ENCODE measurements at regions not wholly inside any gene's neighbourhood (a gene's known extent, or its start where the extent isn't known, plus 50 kb on each side); places are given as distances from the start of the nearest gene placed in this dataset.

DNA sequence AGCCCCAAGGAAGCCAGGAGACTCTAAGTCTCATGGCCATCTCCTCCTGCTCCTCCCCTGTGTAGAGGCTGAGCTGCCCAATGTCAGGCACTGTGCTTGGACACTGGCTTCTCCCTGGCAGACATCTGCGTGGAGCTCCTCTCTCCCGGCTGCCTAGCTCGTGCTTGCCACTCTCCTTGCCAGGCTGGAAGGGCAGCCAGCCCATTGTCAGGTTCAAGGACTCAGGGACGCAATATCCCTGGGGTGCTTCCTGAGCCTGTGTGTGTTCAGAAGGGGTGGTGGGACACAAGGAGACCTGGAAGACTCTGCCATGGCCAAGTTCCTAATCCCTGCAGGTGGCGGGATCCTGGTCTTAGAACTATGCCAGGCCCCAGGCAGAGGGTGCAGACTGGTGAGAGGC is 65.4 kb upstream of the PARP1 start:
- ChIA-PET CTCF (interaction anchor here (1.1 to 4.4 kb wide), 3 partner anchors 15 to 97 kb away, joined by 3 to 20 read pairs (median 10); no protein-coding TSS in a partner anchor), POLR2A (no interaction called here)
- Histone ChIP-seq H3K27ac (ENCODE audit: extremely low read depth, low read depth, low read length) (no peak overlapping the region), H3K9me3 (ENCODE audit: control insufficient read depth, insufficient read depth, low read depth, low read length) (no peaks in the 10 kb centered on the region), H3K36me3 (ENCODE audit: control insufficient read depth in 2 of 2, insufficient read depth in 1 of 2, low read length in 2 of 2) (no peaks in the 10 kb centered on the region), H3K4me1 (ENCODE audit: control insufficient read depth, insufficient read depth, low read length) (no peaks in the 10 kb centered on the region), H3K4me3 (ENCODE audit: low read depth, low read length) (no peak overlapping the region)
- no peak for TF ChIP-seq TRIM28 (IDR thresholded peaks at IDR 0.05; ENCODE audit: borderline replicate concordance, low read length)
- no peak for TF ChIP-seq ZNF138 (tag by site-specific recombination; IDR thresholded peaks at IDR 0.05; ENCODE audit: borderline replicate concordance)
- no peak for TF ChIP-seq SALL2 (tag by site-specific recombination; IDR thresholded peaks at IDR 0.05; ENCODE audit: borderline replicate concordance)
- TF ChIP-seq ZBTB21 (tag by site-specific recombination; IDR thresholded peaks at IDR 0.05): no peak
- no peak for TF ChIP-seq ZNF157 (tag by site-specific recombination; IDR thresholded peaks at IDR 0.05)
- no peak for TF ChIP-seq ZIC2 (tag by site-specific recombination; IDR thresholded peaks at IDR 0.05)
- TF ChIP-seq, protein P1, sequence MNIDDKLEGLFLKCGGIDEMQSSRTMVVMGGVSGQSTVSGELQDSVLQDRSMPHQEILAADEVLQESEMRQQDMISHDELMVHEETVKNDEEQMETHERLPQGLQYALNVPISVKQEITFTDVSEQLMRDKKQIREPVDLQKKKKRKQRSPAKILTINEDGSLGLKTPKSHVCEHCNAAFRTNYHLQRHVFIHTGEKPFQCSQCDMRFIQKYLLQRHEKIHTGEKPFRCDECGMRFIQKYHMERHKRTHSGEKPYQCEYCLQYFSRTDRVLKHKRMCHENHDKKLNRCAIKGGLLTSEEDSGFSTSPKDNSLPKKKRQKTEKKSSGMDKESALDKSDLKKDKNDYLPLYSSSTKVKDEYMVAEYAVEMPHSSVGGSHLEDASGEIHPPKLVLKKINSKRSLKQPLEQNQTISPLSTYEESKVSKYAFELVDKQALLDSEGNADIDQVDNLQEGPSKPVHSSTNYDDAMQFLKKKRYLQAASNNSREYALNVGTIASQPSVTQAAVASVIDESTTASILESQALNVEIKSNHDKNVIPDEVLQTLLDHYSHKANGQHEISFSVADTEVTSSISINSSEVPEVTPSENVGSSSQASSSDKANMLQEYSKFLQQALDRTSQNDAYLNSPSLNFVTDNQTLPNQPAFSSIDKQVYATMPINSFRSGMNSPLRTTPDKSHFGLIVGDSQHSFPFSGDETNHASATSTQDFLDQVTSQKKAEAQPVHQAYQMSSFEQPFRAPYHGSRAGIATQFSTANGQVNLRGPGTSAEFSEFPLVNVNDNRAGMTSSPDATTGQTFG (tag by site-specific recombination; IDR thresholded peaks at IDR 0.05; ENCODE audit: borderline replicate concordance): no peak
- no peak for TF ChIP-seq ZNF48 (tag by site-specific recombination; IDR thresholded peaks at IDR 0.05)
- TF ChIP-seq ZNF747 (tag by site-specific recombination; IDR thresholded peaks at IDR 0.05): no peak
- no peak for TF ChIP-seq ZNF501 (tag by site-specific recombination; IDR thresholded peaks at IDR 0.05)

DNA sequence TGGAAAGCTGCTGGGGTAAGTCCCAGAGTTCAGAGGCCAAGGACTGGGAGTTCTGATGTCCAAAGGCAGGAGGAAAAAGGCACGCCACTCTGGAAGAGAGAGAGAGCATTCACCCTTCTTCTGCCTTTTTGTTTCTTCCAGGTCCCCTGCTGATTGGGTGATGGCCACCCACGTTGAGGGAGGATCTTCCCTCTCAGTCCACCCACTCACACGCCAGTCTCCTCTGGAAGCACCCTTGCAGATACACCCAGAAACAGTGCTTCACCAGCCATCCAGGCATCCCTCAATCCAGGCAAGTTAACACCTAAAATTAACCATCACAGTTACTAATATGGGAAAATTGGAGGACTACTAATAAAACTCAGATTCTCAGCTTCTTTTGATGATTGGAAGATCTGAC is 66.1 kb upstream of the PARP1 start:
- ChIA-PET POLR2A (no interaction called here), CTCF (interaction anchor here (1.1 to 4.4 kb wide), 3 partner anchors 16 to 96 kb away, joined by 3 to 20 read pairs (median 10); no protein-coding TSS in a partner anchor)
- TF ChIP-seq EGR2 (tag by site-specific recombination; IDR thresholded peaks at IDR 0.05; ENCODE audit: low read depth) (peak; percentile 74), ZFHX2 (tag by site-specific recombination; conservative IDR thresholded peaks at IDR 0.05) (peak; percentile 50), ZNF76 (tag by site-specific recombination; IDR thresholded peaks at IDR 0.05; ENCODE audit: borderline replicate concordance, low read depth) (no peak)
- Histone ChIP-seq H3K9me3 (ENCODE audit: control insufficient read depth, insufficient read depth, low read depth, low read length) (no peaks in the 10 kb centered on the region), H3K4me3 (ENCODE audit: low read depth, low read length) (no peak overlapping the region), H3K4me1 (ENCODE audit: control insufficient read depth, insufficient read depth, low read length) (no peaks in the 10 kb centered on the region), H3K36me3 (ENCODE audit: control insufficient read depth in 2 of 2, insufficient read depth in 1 of 2, low read length in 2 of 2) (no peaks in the 10 kb centered on the region), H3K27ac (ENCODE audit: extremely low read depth, low read depth, low read length) (no peak overlapping the region)

DNA sequence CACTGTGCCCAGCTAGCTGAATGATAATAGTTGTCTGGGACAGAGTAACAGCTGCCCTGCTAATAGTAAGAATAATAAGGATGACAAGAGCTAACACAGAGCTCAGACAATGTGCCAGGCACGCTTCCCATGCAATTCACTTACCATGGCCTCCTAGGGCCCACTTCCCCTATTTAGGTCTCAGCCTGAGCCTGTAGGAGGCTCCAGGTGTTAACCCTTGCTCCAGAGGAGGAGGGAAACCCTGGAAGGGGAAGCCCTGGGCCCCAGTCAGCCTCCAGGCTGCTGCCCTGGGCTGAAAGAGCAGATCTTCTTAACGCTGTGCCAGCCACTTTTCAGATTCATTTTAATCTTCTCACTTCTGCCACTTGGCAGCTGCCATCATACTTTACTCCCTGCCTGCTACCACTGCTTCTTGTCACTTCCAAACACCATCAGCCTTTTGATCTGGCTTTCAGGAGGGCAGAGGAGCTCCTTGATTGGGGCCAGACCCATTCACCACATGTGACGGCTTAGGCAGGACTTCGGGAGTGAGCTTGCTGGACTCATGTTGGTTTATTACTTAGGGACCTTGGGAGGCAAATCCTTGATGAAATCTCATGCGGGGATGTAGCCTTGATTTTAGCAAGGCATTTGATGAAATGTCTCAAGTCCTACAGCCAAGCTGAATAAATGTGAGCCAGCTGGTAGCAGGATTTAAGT is 66.7 kb upstream of the PARP1 start:
- CTCF ChIA-PET: interaction anchor here (0.5 to 4.4 kb wide), 4 partner anchors 17 to 76 kb away, joined by 3 to 20 read pairs (median 7); no protein-coding TSS in a partner anchor

DNA sequence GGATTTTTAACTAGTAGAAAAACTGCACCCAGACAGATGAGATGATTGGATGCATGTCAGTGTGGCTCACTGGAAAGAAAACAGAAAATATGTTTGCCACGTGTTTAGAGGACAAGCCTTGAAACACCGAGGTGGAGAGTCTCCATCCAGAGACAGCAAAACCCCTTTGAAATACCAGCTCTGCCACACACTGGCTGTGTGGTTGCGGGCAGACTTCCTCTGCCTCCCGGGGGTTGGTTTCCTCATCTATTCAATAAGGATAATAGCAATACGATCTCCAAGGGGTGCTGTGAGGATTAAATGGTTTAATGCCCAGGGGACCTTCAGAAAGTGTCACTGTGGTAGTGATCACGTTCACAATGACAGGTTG is 67.2 kb upstream of the PARP1 start:
- Histone ChIP-seq H3K27ac (ENCODE audit: extremely low read depth, low read depth, low read length) (no peak overlapping the region), H3K4me1 (ENCODE audit: control insufficient read depth, insufficient read depth, low read length) (peaks cover 6% of the 10 kb centered on the region; the same call in 1 of the 2 replicates), H3K9me3 (ENCODE audit: control insufficient read depth, insufficient read depth, low read depth, low read length) (no peaks in the 10 kb centered on the region), H3K4me3 (ENCODE audit: low read depth, low read length) (no peak overlapping the region), H3K36me3 (ENCODE audit: control insufficient read depth in 2 of 2, insufficient read depth in 1 of 2, low read length in 2 of 2) (no peaks in the 10 kb centered on the region)
- POLR2A ChIA-PET: no interaction called here
- CTCF ChIA-PET: interaction anchor here (0.5 to 4.4 kb wide), 3 partner anchors 17 to 76 kb away, joined by 3 to 20 read pairs (median 4); no protein-coding TSS in a partner anchor
- TF ChIP-seq ZNF610 (tag by site-specific recombination; IDR thresholded peaks at IDR 0.05; ENCODE audit: borderline replicate concordance) (no peak), ZBTB17 (tag by site-specific recombination; IDR thresholded peaks at IDR 0.05) (no peak), ZFP41 (tag by site-specific recombination; IDR thresholded peaks at IDR 0.05; ENCODE audit: borderline replicate concordance) (no peak), ZNF157 (tag by site-specific recombination; IDR thresholded peaks at IDR 0.05) (no peak), ZNF132 (tag by site-specific recombination; IDR thresholded peaks at IDR 0.05; ENCODE audit: borderline replicate concordance) (no peak), KLF7 (tag by site-specific recombination; IDR thresholded peaks at IDR 0.05; ENCODE audit: borderline replicate concordance) (no peak)
- TF ChIP-seq, protein P2, sequence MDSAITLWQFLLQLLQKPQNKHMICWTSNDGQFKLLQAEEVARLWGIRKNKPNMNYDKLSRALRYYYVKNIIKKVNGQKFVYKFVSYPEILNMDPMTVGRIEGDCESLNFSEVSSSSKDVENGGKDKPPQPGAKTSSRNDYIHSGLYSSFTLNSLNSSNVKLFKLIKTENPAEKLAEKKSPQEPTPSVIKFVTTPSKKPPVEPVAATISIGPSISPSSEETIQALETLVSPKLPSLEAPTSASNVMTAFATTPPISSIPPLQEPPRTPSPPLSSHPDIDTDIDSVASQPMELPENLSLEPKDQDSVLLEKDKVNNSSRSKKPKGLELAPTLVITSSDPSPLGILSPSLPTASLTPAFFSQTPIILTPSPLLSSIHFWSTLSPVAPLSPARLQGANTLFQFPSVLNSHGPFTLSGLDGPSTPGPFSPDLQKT (IDR thresholded peaks at IDR 0.05; ENCODE audit: borderline replicate concordance, low read depth, low read length): no peak
- TF ChIP-seq, protein P3, sequence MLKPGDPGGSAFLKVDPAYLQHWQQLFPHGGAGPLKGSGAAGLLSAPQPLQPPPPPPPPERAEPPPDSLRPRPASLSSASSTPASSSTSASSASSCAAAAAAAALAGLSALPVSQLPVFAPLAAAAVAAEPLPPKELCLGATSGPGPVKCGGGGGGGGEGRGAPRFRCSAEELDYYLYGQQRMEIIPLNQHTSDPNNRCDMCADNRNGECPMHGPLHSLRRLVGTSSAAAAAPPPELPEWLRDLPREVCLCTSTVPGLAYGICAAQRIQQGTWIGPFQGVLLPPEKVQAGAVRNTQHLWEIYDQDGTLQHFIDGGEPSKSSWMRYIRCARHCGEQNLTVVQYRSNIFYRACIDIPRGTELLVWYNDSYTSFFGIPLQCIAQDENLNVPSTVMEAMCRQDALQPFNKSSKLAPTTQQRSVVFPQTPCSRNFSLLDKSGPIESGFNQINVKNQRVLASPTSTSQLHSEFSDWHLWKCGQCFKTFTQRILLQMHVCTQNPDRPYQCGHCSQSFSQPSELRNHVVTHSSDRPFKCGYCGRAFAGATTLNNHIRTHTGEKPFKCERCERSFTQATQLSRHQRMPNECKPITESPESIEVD (tag by site-specific recombination; IDR thresholded peaks at IDR 0.05): no peak

More for the DNA sequence above, 66.7 kb upstream of the PARP1 start:
- Histone ChIP-seq H3K27ac (ENCODE audit: extremely low read depth, low read depth, low read length) (no peak overlapping the region), H3K9me3 (ENCODE audit: control insufficient read depth, insufficient read depth, low read depth, low read length) (no peaks in the 10 kb centered on the region), H3K4me1 (ENCODE audit: control insufficient read depth, insufficient read depth, low read length) (peaks cover 3% of the 10 kb centered on the region; the same call in 1 of the 2 replicates), H3K4me3 (ENCODE audit: low read depth, low read length) (no peak overlapping the region), H3K36me3 (ENCODE audit: control insufficient read depth in 2 of 2, insufficient read depth in 1 of 2, low read length in 2 of 2) (no peaks in the 10 kb centered on the region)
- TF ChIP-seq ZIC2 (tag by site-specific recombination; IDR thresholded peaks at IDR 0.05): peak; percentile 90
- TF ChIP-seq ZSCAN23 (tag by site-specific recombination; IDR thresholded peaks at IDR 0.05): no peak
- POLR2A ChIA-PET: no interaction called here
